Stromal cell of bone marrow (primary cell): ENCODE measurements at regions not wholly inside any gene's neighbourhood (a gene's known extent, or its start where the extent isn't known, plus 50 kb on each side); places are given as distances from the start of the nearest gene placed in this dataset.

ENCODE experiments used
- DNase-seq: peaks from one replicate; pipeline ENCODE4 v3.0.0-alpha.2; 2012; ENCODE audit warnings: low read depth

DNA sequence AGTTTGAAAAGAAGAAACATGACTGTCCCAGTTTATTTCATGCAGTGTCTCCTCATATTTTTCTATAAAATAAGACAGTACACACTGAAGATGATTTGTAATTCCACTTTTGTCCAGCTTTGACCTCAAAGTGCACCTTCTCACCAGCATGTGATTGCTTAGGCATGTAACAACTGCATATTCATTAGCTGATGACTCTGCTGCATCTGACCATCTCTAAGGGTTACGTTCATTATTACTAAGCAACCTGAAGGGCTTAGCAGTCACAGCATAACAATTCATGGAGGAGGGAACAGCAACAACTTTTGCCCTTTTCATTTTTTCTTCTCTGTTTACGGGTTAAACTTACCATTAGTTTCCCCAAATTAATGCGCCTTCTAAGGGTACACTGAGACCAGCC, 330.6 kb upstream of the PIK3C3 start:
- DNase-seq, result no peak

DNA sequence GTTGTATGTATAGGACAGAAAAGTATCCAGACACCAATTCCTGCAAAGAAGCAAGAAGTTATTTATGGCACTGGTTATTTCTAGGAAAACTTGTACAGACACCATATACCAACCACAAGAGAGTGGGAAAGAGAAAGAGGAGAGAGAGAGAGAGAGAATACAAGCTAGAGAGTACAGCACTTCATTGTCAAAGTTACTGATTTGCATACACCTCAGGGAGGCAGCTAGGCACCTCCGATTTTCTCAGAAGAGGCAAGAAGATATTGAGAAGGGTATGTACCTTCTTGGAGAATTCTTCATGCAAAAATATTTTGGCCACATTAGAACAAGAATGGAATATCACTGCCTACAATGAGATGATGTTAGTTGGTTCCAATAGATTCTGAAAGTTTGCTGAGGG, 333.9 kb upstream of the PIK3C3 start:
- no peak for DNase-seq

DNA sequence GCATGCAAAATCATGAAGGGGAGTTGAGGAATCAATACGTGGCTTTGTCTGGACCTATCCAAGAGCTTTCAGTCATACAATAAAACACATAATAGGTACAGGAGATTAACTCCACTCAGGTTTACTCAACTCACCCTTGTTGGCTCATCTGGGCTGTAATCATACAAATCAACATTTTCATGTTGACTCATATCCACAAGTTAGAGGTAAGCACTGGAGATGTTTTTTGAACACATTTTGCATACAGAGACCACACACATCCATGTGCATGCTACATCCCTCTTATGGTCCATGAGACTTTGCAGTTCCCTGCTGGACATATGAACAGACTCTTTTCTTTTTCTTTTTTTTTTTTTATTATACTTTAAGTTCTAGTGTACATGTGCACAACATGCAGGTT, 336.9 kb upstream of the PIK3C3 start:
- no peak for DNase-seq

DNA sequence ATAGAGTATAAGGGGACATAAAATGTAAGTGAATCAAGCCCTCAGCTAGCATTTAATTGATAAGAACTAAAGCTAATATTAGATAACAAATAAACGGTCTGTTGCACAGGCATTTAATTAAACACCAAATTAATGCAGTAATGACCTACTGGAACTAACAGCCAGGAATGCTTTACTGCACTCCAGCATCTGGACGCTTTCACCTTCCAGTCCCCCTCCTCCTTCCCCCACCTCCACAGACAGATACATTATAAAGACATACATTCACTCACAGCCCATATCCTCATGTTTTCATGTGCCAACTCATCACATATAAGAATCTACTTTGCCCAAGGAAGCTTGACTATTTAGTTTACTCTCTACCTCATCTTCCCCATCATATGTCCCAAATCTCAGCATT, 337.4 kb upstream of the PIK3C3 start:
- DNase-seq, result no peak

DNA sequence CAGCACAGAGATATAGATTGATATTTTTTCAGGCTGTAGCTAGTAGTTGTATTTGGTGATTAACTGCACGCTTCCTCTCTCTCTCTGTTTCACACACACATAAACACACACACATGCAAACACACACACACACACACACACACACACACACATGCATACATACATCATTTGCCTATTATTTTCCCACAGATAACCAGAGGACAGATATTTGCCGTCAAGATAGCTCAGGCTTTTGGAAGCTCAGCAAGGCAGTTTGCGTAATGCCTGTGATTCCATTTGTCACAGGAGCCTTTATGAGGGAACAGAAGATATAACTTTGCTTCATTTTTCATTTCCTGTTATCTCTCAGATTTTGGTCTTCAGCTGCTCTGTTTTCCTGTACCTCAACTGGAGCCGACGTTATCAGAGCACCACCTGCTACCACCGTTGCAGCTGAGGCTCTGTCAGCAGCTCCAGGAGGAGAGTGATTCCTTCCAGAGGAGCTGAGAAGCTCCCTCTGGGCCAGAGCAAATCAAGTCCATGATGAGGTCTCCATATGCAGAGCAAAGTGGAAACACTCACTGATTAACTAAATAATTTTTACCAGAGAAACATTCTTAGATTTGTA, 341.9 kb upstream of the PIK3C3 start:
- DNase-seq, result no peak

DNA sequence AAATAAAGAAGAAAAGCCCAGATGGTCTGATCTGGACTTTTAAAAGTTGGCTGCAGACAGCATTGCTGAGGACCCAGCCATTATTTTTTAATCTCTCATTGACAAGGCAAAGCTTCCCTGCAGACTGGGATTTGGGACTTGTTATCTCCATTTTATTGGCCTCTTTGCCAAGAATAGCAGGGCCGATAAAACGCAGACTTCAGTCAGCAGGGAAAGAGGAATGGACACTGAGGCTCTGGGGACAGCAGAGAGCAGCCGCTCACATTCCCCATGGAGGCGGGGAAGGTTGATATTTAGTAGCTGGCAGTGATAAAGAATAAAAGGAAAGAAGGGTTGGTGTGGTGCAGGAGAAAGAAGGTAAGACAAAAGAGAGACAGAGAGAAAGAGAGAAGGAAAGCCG, 350.1 kb upstream of the PIK3C3 start:
- DNase-seq, result no peak

DNA sequence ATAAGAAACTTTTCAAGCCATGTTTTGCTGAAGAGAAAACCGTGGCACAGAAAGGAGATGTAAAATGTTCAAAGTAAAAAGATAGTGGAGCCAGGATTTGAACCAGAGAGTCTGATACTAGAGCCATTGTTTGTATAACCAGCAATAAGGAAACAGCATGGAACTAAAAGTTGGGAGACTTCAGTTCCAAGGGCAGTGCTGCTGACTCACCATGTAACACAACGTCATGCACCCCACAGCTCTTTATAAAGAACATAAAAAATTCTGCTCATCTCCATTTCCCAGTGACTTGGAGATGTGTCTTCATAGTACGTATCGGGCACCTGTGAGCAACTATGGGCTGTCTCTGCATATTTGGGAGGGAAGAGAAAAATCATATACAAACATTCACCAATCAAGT, 353.0 kb upstream of the PIK3C3 start:
- DNase-seq, result no peak

DNA sequence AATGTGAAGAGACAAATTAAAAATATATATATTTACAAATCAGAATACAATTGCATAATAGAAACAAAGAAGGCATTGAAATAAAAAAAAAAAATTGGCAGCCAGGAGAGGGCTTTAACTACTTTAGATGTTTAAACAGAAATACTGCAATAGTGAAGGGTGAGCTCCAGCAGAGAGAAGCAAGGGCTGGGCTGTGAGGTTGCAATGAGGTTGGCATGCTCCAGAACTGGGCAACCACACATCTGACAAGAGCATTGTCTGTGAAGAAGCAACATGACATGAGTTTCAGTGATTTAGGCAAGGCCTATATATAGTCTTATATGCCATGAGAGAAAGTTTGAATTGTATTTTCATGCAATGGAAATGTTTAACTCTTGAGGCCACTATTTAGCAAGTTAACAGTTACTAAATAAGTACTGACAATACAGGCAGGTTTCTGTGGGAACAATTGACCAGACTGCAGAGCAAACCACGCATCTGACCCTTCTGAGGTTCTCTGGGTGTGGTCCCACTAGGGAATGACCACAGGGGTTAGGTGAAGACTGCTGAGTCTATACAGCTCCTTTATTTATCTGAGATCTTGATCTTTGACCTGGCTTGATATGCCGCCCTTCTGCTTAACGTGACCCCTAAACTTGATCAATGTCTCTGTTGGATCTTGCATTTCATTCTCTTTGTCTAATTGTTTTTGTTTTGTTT, 354.2 kb upstream of the PIK3C3 start:
- DNase-seq, result no peak

DNA sequence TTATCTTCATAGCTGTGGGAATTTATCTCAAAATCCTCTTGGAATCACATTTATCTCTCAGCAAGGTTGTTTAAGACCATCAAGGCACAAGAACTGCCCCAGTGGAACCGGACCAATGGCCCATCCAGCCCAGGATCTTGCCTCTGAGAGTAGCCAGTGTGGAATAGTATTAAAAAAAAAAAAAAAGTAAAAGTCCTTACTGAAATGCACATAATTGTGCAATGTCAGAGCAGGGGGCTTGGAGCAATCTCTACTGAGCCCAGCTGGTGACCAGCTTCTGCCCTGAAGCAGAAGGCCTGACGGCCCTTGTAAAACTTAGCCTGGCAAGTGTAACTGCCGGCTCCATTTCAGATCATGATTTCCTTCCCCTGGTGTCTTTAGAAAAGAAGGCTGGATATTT, 355.6 kb upstream of the PIK3C3 start:
- no peak for DNase-seq

DNA sequence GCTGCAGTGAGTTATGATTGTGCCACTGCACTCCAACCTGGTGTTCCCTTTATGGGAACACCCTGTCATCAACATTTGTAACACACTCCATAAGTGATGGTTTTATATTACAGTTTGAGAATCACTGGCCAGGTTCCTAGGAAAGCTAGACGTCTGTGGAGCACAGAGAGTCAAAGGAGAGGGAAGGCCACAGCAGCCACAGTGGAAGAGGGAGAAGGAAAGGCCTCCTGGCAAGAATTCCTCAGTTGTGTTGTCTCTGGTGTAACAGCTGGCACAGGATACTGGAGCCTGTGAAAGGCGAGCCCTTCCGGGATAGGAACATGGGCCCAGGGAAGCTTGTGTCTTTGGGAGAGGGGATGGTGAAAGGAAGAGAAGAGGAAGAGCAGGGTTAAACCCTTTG, 360.5 kb upstream of the PIK3C3 start:
- no peak for DNase-seq

DNA sequence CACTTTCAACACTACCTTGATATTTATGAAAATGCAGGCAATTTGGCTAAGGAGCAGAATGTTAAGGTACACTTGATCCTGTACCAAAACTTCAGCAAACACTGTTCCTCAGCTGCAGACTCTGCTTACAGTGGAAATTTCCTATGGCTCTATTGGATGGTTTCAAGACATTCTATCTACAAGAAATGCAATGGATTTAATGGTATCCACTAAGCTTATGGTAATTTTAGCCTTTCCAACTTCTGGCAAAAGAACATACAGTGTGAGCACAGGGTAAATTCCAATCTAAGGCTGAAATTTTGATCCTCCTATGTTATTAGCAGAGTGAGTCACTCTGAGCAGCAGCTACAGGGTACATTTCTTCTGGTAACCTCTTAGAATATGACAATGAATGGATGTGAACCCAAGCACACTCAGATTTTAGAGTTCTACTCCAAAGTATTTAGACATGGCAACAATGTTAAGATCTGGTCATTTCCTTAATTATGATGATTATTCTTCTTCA, 361.8 kb upstream of the PIK3C3 start:
- no peak for DNase-seq

DNA sequence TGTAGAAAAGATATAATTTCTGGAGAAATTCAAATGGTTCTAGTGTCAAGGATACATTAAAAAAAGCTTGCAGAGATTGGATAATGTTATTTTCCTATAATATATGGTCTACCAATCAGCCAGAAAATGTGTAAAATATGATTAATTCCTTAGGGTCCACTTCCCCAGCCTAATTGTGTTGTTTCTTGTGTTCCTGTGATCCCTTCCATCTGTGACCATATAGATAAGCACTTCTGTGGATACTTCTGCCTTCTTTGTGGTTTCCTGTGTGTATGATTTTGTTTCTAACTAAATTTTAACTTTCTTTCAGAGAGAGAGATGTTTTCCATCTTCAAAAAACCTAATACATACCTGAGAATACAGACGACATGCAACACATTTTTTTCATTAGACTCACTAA, 367.1 kb upstream of the PIK3C3 start:
- DNase-seq, result no peak

DNA sequence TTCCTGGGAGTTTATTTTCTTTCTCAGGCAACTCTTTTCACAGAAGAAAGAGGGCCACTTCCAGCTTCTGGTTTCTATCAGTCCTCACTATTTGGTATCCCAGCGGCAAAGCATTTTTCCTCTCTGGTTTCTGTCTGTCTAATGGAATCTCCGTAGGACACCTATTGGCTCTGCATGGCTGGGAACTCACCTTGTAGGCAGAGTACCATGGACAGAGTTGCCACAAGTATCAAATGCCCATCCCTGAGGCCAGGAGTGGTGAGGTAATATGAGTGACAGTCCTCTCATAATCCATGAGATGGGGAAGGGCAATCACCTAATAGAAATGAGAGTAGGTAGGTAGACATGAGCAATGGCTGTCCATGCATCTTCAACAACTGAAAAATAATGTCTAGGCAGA, 369.5 kb upstream of the PIK3C3 start:
- no peak for DNase-seq

DNA sequence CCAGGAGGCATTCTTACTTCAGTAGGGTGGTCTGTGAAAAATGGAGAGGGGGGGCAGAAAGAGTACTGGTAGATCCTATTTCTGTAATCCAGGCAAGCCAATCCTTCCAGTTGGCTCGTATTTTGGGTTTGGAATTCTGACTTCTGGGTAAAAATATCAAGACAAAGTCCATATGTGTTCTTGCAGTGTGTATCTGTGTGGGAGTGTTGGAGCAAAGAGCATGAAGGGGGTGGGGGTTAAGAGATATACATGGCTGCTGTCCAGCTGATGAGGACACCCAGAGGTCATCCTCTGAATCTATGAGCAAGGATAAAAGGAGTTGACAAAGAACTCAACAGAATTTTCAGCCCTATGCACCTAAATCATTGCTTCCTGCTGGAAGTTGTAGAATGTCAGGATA, 375.8 kb upstream of the PIK3C3 start:
- DNase-seq, result no peak

DNA sequence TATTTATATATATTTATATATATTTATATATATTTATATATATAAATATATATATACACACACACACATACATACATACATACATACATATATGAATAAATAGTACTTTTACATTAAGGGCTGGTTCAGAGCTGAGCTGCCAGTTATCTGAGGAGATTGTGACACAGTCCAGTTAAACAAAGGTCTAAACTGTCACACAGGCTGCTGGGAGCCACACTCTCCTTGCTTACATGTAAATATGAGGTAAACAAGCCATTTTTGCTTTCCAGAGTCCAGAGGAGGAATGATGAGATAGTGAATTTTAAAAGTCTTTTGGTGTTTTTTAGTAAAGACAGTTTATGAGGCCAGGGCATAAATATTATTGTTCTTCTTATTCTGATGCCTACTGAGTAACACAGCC, 377.5 kb upstream of the PIK3C3 start:
- no peak for DNase-seq

DNA sequence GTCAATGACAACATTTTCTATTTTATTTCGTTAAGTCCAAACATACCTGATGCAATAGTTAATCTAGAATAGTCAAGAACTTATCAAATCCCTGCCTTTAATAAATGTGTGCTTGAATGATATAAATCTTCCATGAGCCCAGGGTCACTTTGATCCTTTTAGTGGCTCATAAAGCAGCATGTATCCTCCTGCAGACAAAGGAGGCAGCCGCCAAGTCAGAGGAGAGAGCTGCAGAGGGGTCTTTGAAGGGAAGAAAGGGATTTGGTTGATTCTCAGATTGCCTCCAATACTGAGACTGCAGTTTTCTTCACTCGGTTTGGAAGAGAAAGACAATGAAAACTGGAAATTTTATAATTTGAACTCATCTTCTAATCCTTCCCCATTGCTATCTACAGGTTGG, 378.4 kb upstream of the PIK3C3 start:
- DNase-seq, result no peak

DNA sequence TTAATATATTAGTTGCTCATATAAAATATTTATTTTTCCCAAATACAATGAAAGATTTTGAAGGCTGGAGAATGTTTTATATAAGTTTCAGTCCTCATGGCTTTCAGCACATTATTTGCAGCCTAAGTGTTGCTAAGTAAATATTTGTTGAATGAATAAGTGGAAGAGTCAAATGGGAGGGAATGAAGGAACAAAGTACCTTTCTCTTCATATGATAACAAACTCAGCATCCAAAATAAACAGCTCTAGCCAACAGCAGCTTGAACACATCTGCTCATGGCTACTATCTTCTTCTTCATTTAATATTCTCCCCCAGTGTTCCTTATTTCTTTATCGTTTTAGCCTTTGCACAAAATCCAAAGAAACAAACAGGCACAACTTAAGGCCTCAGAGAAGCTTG, 385.2 kb upstream of the PIK3C3 start:
- DNase-seq, result no peak

DNA sequence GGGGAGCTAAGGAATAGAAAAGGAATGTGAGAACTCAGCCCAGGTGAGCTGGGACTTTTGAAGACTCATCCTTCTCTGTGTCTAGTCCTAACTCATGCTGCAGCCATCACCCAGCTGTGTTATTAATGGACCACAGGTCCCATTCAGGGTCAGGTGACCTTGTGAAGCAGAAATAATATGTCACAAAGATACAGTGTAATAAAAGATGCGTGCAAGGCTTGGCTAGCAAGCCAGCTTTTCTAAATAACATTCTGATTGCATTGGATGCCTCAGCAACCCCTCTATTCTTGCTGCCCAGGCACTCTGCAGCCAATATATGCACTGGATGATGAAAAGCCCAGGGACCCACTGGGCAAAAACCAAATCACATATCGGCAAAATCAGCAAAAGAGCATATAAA, 393.1 kb upstream of the PIK3C3 start:
- DNase-seq, result no peak

DNA sequence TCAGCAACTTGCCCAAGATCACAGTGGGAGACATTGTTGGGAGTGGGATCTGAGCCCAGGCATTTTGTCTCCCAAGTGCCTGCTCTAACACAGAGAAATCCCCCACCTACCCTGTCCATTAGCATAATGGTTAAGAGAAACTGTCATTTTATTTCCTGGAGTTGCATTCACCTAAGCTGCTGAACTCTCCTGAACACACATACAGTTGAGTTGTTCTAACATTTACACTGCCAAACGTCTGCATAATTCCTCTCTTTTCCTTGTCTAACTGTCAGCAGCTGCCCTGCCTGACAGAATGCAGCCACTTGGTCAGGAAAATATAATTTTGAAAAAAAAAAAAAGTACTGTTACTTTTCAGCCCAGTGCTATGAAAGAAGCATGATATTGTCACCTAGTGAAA, 396.3 kb upstream of the PIK3C3 start:
- DNase-seq, result no peak

DNA sequence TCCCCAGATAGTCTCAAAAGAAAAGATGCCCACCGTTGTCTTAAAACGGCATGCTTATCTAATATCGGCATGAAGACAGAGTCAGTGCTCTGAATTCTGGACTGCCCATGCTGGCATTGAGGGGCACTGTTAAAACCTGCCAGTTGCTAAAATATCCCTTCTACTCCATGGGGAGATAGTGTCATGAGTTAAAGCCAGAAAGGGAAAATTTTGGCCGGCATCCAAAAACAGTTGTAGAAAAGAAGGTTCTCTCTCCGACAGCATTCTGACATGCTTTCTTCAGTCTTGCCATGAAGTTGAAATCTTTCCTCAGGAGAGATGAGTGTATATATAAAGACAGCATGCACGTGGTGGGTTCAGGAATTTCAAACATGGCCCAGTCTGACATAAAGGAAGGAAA, 401.3 kb upstream of the PIK3C3 start:
- no peak for DNase-seq

DNA sequence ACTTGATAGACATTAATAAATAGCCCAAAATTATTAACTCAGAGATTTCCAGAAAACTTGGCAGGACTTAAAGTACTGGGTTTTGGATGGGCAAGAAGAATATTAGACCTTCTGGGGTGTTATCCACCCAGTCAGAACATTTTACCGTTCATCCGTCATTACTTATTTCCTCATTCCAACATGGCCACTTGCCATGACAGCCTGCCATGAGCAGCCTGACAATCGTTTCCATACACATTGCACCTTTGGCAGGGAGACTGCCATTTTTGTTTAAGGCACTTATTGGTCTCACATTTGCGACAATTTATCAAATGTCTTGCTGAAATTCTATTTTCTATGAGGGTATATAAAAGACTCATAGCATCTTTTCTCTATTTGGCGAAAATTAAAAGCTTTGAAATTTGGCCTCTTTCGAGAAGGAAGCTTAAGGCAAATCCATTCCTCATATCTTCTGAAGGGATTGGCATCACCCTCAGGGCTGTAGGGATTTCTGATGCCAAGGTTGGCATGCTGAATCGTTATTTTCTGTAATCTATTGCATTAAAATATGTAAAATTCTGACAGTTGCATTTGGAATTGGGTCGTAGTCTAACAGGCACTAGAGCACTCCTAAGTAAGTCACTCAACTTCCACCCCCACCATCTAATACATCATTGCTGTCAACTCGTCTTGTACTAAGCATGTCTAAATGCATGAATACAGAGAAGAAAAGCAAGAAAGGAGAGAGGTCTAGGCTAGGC, 406.3 kb upstream of the PIK3C3 start:
- no peak for DNase-seq

DNA sequence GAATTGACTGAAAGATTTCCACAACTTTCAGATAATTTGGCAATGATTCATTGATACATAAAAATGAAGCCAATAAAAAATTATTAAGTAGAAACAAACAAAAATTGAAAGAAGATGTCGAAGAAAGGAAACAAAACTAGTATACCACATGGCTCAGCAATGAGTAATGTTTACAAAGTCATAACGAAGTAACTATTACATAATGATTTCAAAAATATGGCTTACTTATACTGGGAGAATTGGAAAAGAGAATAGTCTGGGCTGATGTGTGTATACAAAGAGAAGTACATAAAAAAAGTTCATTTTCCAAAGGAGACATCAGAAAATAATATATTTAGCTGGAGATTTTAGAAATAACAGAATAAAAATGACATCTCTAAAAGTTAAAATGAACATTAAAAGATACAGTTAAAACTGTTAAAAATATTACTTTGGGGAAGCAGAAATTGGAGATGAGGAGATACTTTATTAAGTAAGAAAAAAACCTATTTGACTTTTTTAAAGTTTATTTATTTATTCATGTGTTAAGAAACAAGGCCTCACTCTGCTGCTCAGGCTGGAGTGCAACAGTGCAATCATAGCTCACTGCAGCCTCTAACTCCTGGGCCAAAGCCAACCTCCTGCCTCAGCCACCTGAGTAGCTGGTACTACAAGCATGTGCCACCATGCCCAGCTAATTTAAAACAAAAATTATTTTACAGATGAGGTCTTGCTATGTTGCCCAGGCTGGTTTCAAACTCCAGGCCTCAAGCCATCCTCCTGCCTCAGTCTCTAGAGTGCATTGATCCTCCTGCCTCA, 409.7 kb upstream of the PIK3C3 start:
- no peak for DNase-seq

DNA sequence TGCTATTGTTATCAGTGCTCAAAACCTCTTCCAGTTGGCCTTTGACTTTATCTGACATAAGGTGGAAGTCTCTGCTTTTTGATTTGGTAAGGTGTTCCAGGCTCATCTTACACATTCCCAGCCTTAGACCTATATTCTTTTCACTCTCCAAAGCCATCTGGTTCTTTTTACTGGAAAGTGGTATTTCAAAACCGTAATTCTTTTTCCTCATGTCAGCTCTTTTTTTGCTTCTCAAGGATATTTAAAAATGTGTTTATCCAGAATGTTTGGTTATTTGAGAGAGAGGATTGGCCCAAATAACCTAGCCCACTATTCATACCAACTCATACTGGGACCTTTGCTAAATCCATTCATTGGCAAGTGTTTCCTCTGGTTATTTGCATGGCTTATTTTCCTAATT, 411.2 kb upstream of the PIK3C3 start:
- DNase-seq, result no peak
